ENCODE measurements at regions not wholly inside any gene's neighbourhood (a gene's known extent, or its start where the extent isn't known, plus 50 kb on each side); places are given as distances from the start of the nearest gene placed in this dataset.

DNA sequence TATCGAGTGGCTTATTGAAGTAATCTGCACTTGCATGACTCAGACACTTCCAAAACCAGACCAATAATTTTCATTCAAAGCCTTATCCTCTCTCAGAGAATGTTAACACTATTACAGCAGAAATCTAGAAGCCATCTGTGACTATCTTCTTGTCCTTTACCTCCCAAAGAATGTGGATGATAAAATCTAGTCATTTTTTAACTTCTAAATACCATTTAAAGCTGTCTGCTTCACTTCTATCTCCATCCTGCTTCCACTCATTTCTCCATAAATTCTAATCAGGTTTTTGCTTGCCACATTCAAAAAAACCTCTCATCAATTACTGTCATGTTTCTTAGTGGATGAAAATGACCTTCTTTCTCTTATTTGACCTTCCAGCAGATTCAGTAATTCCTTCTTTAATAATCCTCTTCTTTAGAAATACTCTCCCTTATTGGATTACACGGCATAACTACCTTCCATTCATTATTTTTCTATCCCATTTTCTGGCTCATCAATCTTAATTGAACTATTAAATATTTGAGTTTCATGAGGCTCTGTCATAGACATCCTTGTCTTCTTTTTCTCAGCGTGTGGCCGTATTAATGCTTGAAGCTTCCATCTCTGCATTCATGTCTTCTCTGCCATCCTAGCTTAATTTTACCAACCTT is 1999.4 kb downstream of the MRPL39 start:
- TF ChIP-seq KDM1A (IDR thresholded peaks at IDR 0.05; ENCODE audit: low read depth) = no peak
- TF ChIP-seq, protein P1, sequence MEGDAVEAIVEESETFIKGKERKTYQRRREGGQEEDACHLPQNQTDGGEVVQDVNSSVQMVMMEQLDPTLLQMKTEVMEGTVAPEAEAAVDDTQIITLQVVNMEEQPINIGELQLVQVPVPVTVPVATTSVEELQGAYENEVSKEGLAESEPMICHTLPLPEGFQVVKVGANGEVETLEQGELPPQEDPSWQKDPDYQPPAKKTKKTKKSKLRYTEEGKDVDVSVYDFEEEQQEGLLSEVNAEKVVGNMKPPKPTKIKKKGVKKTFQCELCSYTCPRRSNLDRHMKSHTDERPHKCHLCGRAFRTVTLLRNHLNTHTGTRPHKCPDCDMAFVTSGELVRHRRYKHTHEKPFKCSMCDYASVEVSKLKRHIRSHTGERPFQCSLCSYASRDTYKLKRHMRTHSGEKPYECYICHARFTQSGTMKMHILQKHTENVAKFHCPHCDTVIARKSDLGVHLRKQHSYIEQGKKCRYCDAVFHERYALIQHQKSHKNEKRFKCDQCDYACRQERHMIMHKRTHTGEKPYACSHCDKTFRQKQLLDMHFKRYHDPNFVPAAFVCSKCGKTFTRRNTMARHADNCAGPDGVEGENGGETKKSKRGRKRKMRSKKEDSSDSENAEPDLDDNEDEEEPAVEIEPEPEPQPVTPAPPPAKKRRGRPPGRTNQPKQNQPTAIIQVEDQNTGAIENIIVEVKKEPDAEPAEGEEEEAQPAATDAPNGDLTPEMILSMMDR (IDR thresholded peaks at IDR 0.05) = no peak
- TF ChIP-seq KDM5A (IDR thresholded peaks at IDR 0.05) = no peak
- no peak for TF ChIP-seq BHLHE40 (IDR thresholded peaks at IDR 0.05; ENCODE audit: low read depth, low read length)
- no peak for TF ChIP-seq HOXB5 (CRISPR knock-in tag; IDR thresholded peaks at IDR 0.05)
- TF ChIP-seq RCOR1 (IDR thresholded peaks at IDR 0.05; ENCODE audit: low read depth, low read length) = no peak
- TF ChIP-seq CBX2 (IDR thresholded peaks at IDR 0.05; ENCODE audit: borderline replicate concordance, low read depth) = no peak
- TF ChIP-seq HEYL (CRISPR knock-in tag; IDR thresholded peaks at IDR 0.05) = no peak
- no peak for TF ChIP-seq CHD2 (IDR thresholded peaks at IDR 0.05; ENCODE audit: low read length, partially characterized antibody)
- TF ChIP-seq ZSCAN20 (CRISPR knock-in tag; IDR thresholded peaks at IDR 0.05) = no peak
- TF ChIP-seq GATA3 (IDR thresholded peaks at IDR 0.05; ENCODE audit: borderline replicate concordance) = no peak
- no peak for TF ChIP-seq JUNB (IDR thresholded peaks at IDR 0.05)
- TF ChIP-seq ZFP36 (IDR thresholded peaks at IDR 0.05; ENCODE audit: borderline replicate concordance, partially characterized antibody) = no peak
- FAIRE-seq (no peak), ATAC-seq (no peak), DNase-seq (ENCODE audit: low read depth in 1 of 2, low spot score in 1 of 2) (no peak)
- Histone ChIP-seq H3K9me3 (no peaks in the 10 kb centered on the region), H3K4me3 (no peak overlapping the region), H3K4me1 (no peaks in the 10 kb centered on the region), H3K4me2 (no peak overlapping the region), H3K27ac (no peak overlapping the region)
- 7% methylated on average over 4 of the region's 4 CpGs for WGBS (ENCODE audit: missing lambda C conversion rate)
- POLR2A ChIA-PET = no interaction called here
- CTCF ChIA-PET = no interaction called here

- ChIA-PET CTCF (no interaction called here), POLR2A (no interaction called here)
- Histone ChIP-seq H3K27ac (no peak overlapping the region), H3K4me2 (no peak overlapping the region), H3K4me3 (no peak overlapping the region), H3K9me3 (no peaks in the 10 kb centered on the region), H3K4me1 (no peaks in the 10 kb centered on the region)
- TF ChIP-seq BCL3 (IDR thresholded peaks at IDR 0.05) (no peak), RFX5 (IDR thresholded peaks at IDR 0.05) (no peak), POLR2AphosphoS2 (conservative IDR thresholded peaks at IDR 0.05; ENCODE audit: low read length) (no peak), JUN (IDR thresholded peaks at IDR 0.05) (no peak), PBX3 (IDR thresholded peaks at IDR 0.05) (no peak), HEYL (CRISPR knock-in tag; IDR thresholded peaks at IDR 0.05) (no peak), NFE2L2 (conservative IDR thresholded peaks at IDR 0.05; ENCODE audit: low read length) (no peak), FOXS1 (CRISPR knock-in tag; IDR thresholded peaks at IDR 0.05) (no peak)
- TF ChIP-seq, protein P2, sequence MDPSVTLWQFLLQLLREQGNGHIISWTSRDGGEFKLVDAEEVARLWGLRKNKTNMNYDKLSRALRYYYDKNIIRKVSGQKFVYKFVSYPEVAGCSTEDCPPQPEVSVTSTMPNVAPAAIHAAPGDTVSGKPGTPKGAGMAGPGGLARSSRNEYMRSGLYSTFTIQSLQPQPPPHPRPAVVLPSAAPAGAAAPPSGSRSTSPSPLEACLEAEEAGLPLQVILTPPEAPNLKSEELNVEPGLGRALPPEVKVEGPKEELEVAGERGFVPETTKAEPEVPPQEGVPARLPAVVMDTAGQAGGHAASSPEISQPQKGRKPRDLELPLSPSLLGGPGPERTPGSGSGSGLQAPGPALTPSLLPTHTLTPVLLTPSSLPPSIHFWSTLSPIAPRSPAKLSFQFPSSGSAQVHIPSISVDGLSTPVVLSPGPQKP (IDR thresholded peaks at IDR 0.05; ENCODE audit: low read depth, low read length) = no peak
- DNase-seq (ENCODE audit: low read depth in 1 of 2, low spot score in 1 of 2) (no peak), FAIRE-seq (no peak), ATAC-seq (no peak)
- WGBS (ENCODE audit: missing lambda C conversion rate) = 37% methylated on average over 4 of the region's 4 CpGs
These were observed 2005.7 kb downstream of the MRPL39 start for GRCh38 chr21:23601549-23601948.

Measured in A549 (cell line).